HepG2 (cell line): ENCODE measurements at regions not wholly inside any gene's neighbourhood (a gene's known extent, or its start where the extent isn't known, plus 50 kb on each side); places are given as distances from the start of the nearest gene placed in this dataset.

Experiments used
- ATAC-seq: fragments of 200-7000 bp; cut with Tn5 transposase; 3 replicates; pipeline ENCODE4 v1.9.1; 2020; ENCODE audit warnings: mild to moderate bottlenecking, moderate library complexity
- BruUV-seq: library from RNA; stranded (reverse); fragments of 400-500 nt; replicated peaks from 2 replicates; lab custom pipeline; 2021; lab: Mats Ljungman, UMichigan
- CTCF ChIA-PET: fragments of 300-600 bp; formaldehyde crosslinking; extraction: SDS; loops from one replicate; lab custom pipeline; 2021; ENCODE audit warnings: low total read pairs, inconsistent platforms, low intra/inter-chr PET ratio; lab: Yijun Ruan, JAX
- POLR2A ChIA-PET: fragments of 350-600 bp; sonication (Branson Sonifier 250); formaldehyde crosslinking; loops from one replicate; lab custom pipeline; 2020; ENCODE audit warnings: antibody characterized with exemption, inconsistent platforms; lab: Yijun Ruan, JAX
- DNase-seq: peaks from one replicate; pipeline ENCODE4 v3.0.0-alpha.2; 2015; ENCODE audit warnings: low spot score
- FAIRE-seq: peaks from 3 replicates; lab custom pipeline; 2011; peaks lifted over from hg19 to GRCh38; lab: Jason Lieb, UNC
- H2AFZ ChIP-seq: one replicate; pipeline ENCODE4 v1.6.1; 2011; ENCODE audit warnings: low read length, inconsistent platforms
- H3K27ac ChIP-seq: fragments of 300-600 bp; 3 replicates; pipeline ENCODE4 v1.8.0; 2011; ENCODE audit warnings: mixed run types, mild to moderate bottlenecking, mixed read lengths, low read length, inconsistent platforms; ENCODE audit not compliant: insufficient read depth; ENCODE audit errors: extremely low read length
- H3K27me3 ChIP-seq, 2 experiments: fragments of 200-600 bp in 1 of 2; 2 replicates in 1 of 2; 3 replicates in 1 of 2; pipeline versions ENCODE4 v1.6.0 to v1.8.0; 2011; ENCODE audit warnings: low read length in 2 of 2, mild to moderate bottlenecking in 2 of 2, moderate library complexity in 2 of 2, inconsistent platforms in 1 of 2; ENCODE audit not compliant: insufficient read depth in 2 of 2, control insufficient read depth in 1 of 2
- H3K36me3 ChIP-seq, 2 experiments: fragments of 200-600 bp in 1 of 2; replicated peaks in 1 of 2; 2 replicates in 1 of 2; 3 replicates in 1 of 2; pipeline versions ENCODE4 v1.5.1 to v1.8.0; 2011; ENCODE audit warnings: low read length in 2 of 2, inconsistent platforms in 1 of 2; ENCODE audit not compliant: insufficient read depth in 2 of 2, control insufficient read depth in 1 of 2
- H3K4me1 ChIP-seq: 2 replicates; pipeline ENCODE4 v1.5.1; 2012; ENCODE audit warnings: low read length, inconsistent platforms; ENCODE audit not compliant: insufficient read depth
- H3K4me2 ChIP-seq: 2 replicates; pipeline ENCODE4 v1.6.0; 2011; ENCODE audit warnings: low read depth, low read length, inconsistent platforms
- H3K4me3 ChIP-seq, 3 experiments: fragments of 200-600 bp in 1 of 3; sonication (generic), shearing (Covaris generic) in 1 of 3; replicated peaks in 1 of 3; 2 replicates each; pipeline ENCODE4 v1.5.1; 2011 to 2016; ENCODE audit warnings: low read length in 3 of 3, inconsistent platforms in 2 of 3, low read depth in 2 of 3, mild to moderate bottlenecking in 2 of 3, control low read depth in 1 of 3, mixed read lengths in 1 of 3; ENCODE audit not compliant: insufficient read depth in 1 of 3
- H3K79me2 ChIP-seq: one replicate; pipeline ENCODE4 v1.6.1; 2011; ENCODE audit warnings: low read length, inconsistent platforms; ENCODE audit not compliant: insufficient read depth
- H3K9ac ChIP-seq: 2 replicates; pipeline ENCODE4 v1.6.0; 2011; ENCODE audit warnings: mild to moderate bottlenecking, low read depth, low read length, inconsistent platforms; ENCODE audit not compliant: insufficient read depth
- H3K9me3 ChIP-seq: 2 replicates; pipeline ENCODE4 v1.5.1; 2012; ENCODE audit warnings: mild to moderate bottlenecking, low read length
- H4K20me1 ChIP-seq: 2 replicates; pipeline ENCODE4 v1.6.0; 2011; ENCODE audit warnings: inconsistent platforms, mild to moderate bottlenecking, low read length, moderate library complexity; ENCODE audit not compliant: insufficient read depth
- BATF2 ChIP-seq: sonication (generic); formaldehyde crosslinking; IDR thresholded peaks from 2 replicates; pipeline ENCODE4 v1.8.0; 2022; ENCODE audit warnings: mild to moderate bottlenecking, missing genetic modification reagents, moderate library complexity
- CSRNP2 ChIP-seq: sonication (generic); formaldehyde crosslinking; conservative IDR thresholded peaks from 2 replicates; pipeline ENCODE4 v1.8.0; 2022; ENCODE audit warnings: low read depth, missing genetic modification reagents
- EED ChIP-seq: sonication (generic); formaldehyde crosslinking; IDR thresholded peaks from 2 replicates; pipeline ENCODE4 v1.5.0; 2020; ENCODE audit warnings: mild to moderate bottlenecking, missing genetic modification reagents
- EZH2 ChIP-seq: conservative IDR thresholded peaks from 2 replicates; pipeline ENCODE4 v1.6.1; 2012; ENCODE audit warnings: mild to moderate bottlenecking, low read depth, low read length, moderate library complexity
- HNRNPLL ChIP-seq: fragments of 200-400 bp; formaldehyde crosslinking; IDR thresholded peaks from 2 replicates; pipeline ENCODE4 v1.6.1; 2017; ENCODE audit warnings: mild to moderate bottlenecking, low read depth, low read length; ENCODE audit not compliant: poor library complexity, severe bottlenecking
- KDM5A ChIP-seq: fragments of 200-600 bp; sonication (generic); IDR thresholded peaks from 2 replicates; pipeline ENCODE4 v1.7.0; 2018; ENCODE audit warnings: antibody characterized with exemption, mild to moderate bottlenecking, low read length, borderline replicate concordance
- MTA3 ChIP-seq: sonication (generic); formaldehyde crosslinking; IDR thresholded peaks from 2 replicates; pipeline ENCODE4 v1.4.0; 2020; ENCODE audit warnings: missing genetic modification reagents
- PTBP1 ChIP-seq: fragments of 200-400 bp; formaldehyde crosslinking; IDR thresholded peaks from 2 replicates; pipeline ENCODE4 v1.6.1; 2018; ENCODE audit warnings: low read length, low read depth; ENCODE audit not compliant: poor library complexity, severe bottlenecking
- ZFX ChIP-seq: sonication (generic); formaldehyde crosslinking; IDR thresholded peaks from 2 replicates; pipeline ENCODE4 v1.4.0; 2020; ENCODE audit warnings: mild to moderate bottlenecking, low read depth, missing genetic modification reagents, moderate library complexity
- ZNF143 ChIP-seq: sonication (generic); formaldehyde crosslinking; IDR thresholded peaks from 2 replicates; pipeline ENCODE4 v1.4.0; 2020; ENCODE audit warnings: missing genetic modification reagents
- ZNF556 ChIP-seq: sonication (generic); formaldehyde crosslinking; IDR thresholded peaks from 2 replicates; pipeline ENCODE4 v1.4.0; 2020; ENCODE audit warnings: mild to moderate bottlenecking, missing genetic modification reagents, borderline replicate concordance
- ZNF607 ChIP-seq: sonication (generic); formaldehyde crosslinking; IDR thresholded peaks from 2 replicates; pipeline ENCODE4 v1.5.1; 2020; ENCODE audit warnings: missing genetic modification reagents, mild to moderate bottlenecking, borderline replicate concordance
- ZNF616 ChIP-seq: sonication (generic); formaldehyde crosslinking; IDR thresholded peaks from 2 replicates; pipeline ENCODE4 v1.5.0; 2020; ENCODE audit warnings: low read depth, mild to moderate bottlenecking, missing genetic modification reagents
- WGBS: methylation state at CpG from one replicate; pipeline ENCODE4 v1.1.6; 2017; ENCODE audit warnings: low lambda C conversion rate; 5-methylcytosine and 5-hydroxymethylcytosine counted together
- in situ Hi-C: cut with HindIII; loops from 2 replicates; pipeline ENCODE4 v1.10.0; 2017; ENCODE audit warnings: low pct_unique_long_range_greater_than_20kb; ENCODE audit not compliant: extremely low pct_ligation_motif_present
- intact Hi-C: fragments of 100-400 bp; cut with micrococcal nuclease; formaldehyde crosslinking; loops from one replicate; pipeline ENCODE4 v1.10.0; 2022; ENCODE audit not compliant: unreplicated experiment

- H3K79me2 ChIP-seq: no peaks in the 10 kb centered on the region
- no peaks in the 10 kb centered on the region for H3K27me3 ChIP-seq
- BruUV-seq: no TSS peak
- no peaks in the 10 kb centered on the region for H3K4me1 ChIP-seq
- no peaks in the 10 kb centered on the region for H3K36me3 ChIP-seq
- H2AFZ ChIP-seq: no peak overlapping the region
- in situ Hi-C loops: no loop called here
- TF ChIP-seq HNRNPLL (no peak), BATF2 (CRISPR knock-in tag) (no peak), ZNF616 (no peak), ZNF143 (CRISPR knock-in tag) (no peak), KDM5A (no peak), ZNF607 (CRISPR knock-in tag) (no peak), MTA3 (CRISPR knock-in tag) (no peak), EZH2 (no peak), EED (CRISPR knock-in tag) (no peak), ZFX (no peak), PTBP1 (no peak), CSRNP2 (CRISPR knock-in tag) (no peak), ZNF556 (CRISPR knock-in tag) (no peak)
- TF ChIP-seq, all 625 proteins: peak for 0
- Histone ChIP-seq H3K9ac (no peak overlapping the region), H3K4me3 (no peak overlapping the region), H3K9me3 (no peaks in the 10 kb centered on the region), H3K27ac (no peak overlapping the region), H3K4me2 (no peak overlapping the region), H4K20me1 (no peaks in the 10 kb centered on the region)
- no peak for DNase-seq
- intact Hi-C loops: no loop called here
- no peak for ATAC-seq
- ChIA-PET CTCF (no interaction called here), POLR2A (no interaction called here)
- WGBS: 60% methylated on average over 1 of the region's 29 CpGs
- FAIRE-seq: no peak
These were observed 589.4 kb downstream of the PPP4R3C start for GRCh38 chrX:26873736-26874135.
